HCT116 (cell line): ENCODE measurements at regions not wholly inside any gene's neighbourhood (a gene's known extent, or its start where the extent isn't known, plus 50 kb on each side); places are given as distances from the start of the nearest gene placed in this dataset.
"Not testable (repeated sequence)": the region's sequence is repeated elsewhere in the genome, so short reads cannot be mapped to it uniquely, and the experiment has no call there.

Experiments used
- ATAC-seq: fragments of 200-7000 bp; cut with Tn5 transposase; 2 replicates; pipeline ENCODE4 v1.9.1; 2020; ENCODE audit warnings: mild to moderate bottlenecking, moderate library complexity
- BruUV-seq: library from RNA; stranded (reverse); fragments of 400-500 nt; replicated peaks from 2 replicates; lab custom pipeline; 2021; lab: Mats Ljungman, UMichigan
- CTCF ChIA-PET: fragments of 300-600 bp; sonication (Branson Sonifier 250); formaldehyde crosslinking; loops from one replicate; lab custom pipeline; 2021; ENCODE audit warnings: antibody characterized with exemption; lab: Charles Lee
- POLR2A ChIA-PET: fragments of 300-600, 350-600 bp; sonication (Branson Sonifier 250); formaldehyde crosslinking; loops from one replicate; lab custom pipeline; 2021; ENCODE audit warnings: antibody characterized with exemption; lab: Charles Lee
- RAD21 ChIA-PET, 2 experiments: fragments of 300-600 bp; sonication (Branson Sonifier 250); formaldehyde crosslinking; loops; one replicate each; lab custom pipeline; 2023; ENCODE audit warnings: low total read pairs in 2 of 2; ENCODE audit not compliant: uncharacterized antibody in 2 of 2, unreplicated experiment in 2 of 2, low non-redundant PET in 1 of 2; lab: Charles Lee
- DNase-seq: peaks from one replicate; pipeline ENCODE4 v3.0.0-alpha.2; 2010; ENCODE audit warnings: low read depth, low spot score
- H2AFZ ChIP-seq: fragments of 200-600 bp; shearing (Covaris generic), sonication (generic); 2 replicates; pipeline ENCODE4 v1.6.1; 2017; ENCODE audit warnings: low read depth, mixed run types, mixed read lengths, antibody characterized with exemption, low read length; ENCODE audit not compliant: poor library complexity, severe bottlenecking
- H3K27ac ChIP-seq: 2 replicates; pipeline ENCODE4 v1.5.1; 2012; ENCODE audit warnings: low read depth, low read length
- H3K27me3 ChIP-seq: fragments of 200-600 bp; sonication (generic); 2 replicates; pipeline ENCODE4 v1.6.1; 2016; ENCODE audit warnings: mixed run types, low read length, mixed read lengths; ENCODE audit not compliant: insufficient read depth
- H3K36me3 ChIP-seq, 2 experiments: fragments of 200-500 bp in 1 of 2; fragments of 200-600 bp in 1 of 2; sonication (Bioruptor generic) in 1 of 2; sonication (generic) in 1 of 2; 2 replicates each; pipeline versions ENCODE4 v1.5.1 to v1.6.1; 2014 to 2016; ENCODE audit warnings: low read length in 2 of 2, inconsistent platforms in 1 of 2, mixed read lengths in 1 of 2, mixed run types in 1 of 2; ENCODE audit not compliant: insufficient read depth in 2 of 2, control insufficient read depth in 1 of 2
- H3K4me1 ChIP-seq, 2 experiments: fragments of 200-600 bp in 1 of 2; sonication (generic) in 1 of 2; 2 replicates each; pipeline versions ENCODE4 v1.5.1 to v1.6.1; 2012 to 2017; ENCODE audit warnings: low read length in 2 of 2, inconsistent platforms in 1 of 2, mild to moderate bottlenecking in 1 of 2, mixed read lengths in 1 of 2, mixed run types in 1 of 2, moderate library complexity in 1 of 2; ENCODE audit not compliant: insufficient read depth in 2 of 2, control insufficient read depth in 1 of 2
- H3K4me2 ChIP-seq: fragments of 200-600 bp; sonication (generic); 2 replicates; pipeline ENCODE4 v1.6.1; 2017; ENCODE audit warnings: mixed run types, low read length, mixed read lengths
- H3K4me3 ChIP-seq, 2 experiments: fragments of 200-600 bp in 1 of 2; sonication (generic) in 1 of 2; replicated peaks in 1 of 2; 2 replicates each; pipeline ENCODE4 v1.5.1; 2011 to 2016; ENCODE audit warnings: low read length in 2 of 2, control low read depth in 1 of 2, low read depth in 1 of 2, mild to moderate bottlenecking in 1 of 2, mixed read lengths in 1 of 2, mixed run types in 1 of 2
- H3K79me2 ChIP-seq: fragments of 200-600 bp; sonication (generic); 2 replicates; pipeline ENCODE4 v1.6.1; 2017; ENCODE audit warnings: mild to moderate bottlenecking, mixed run types, low read length, moderate library complexity, mixed read lengths; ENCODE audit not compliant: insufficient read depth
- H3K9ac ChIP-seq: fragments of 200-600 bp; sonication (generic); 2 replicates; pipeline ENCODE4 v1.6.1; 2016; ENCODE audit warnings: low read length, mixed read lengths
- H3K9me2 ChIP-seq: fragments of 200-600 bp; sonication (generic), shearing (Covaris generic); 2 replicates; pipeline ENCODE4 v1.6.1; 2017; ENCODE audit warnings: mixed run types, mild to moderate bottlenecking, moderate library complexity; ENCODE audit not compliant: insufficient read depth
- H3K9me3 ChIP-seq, 2 experiments: fragments of 200-500 bp in 1 of 2; fragments of 200-600 bp in 1 of 2; sonication (Bioruptor generic) in 1 of 2; sonication (generic) in 1 of 2; 2 replicates each; pipeline ENCODE4 v1.6.1; 2014 to 2017; ENCODE audit warnings: low read length in 2 of 2, mixed read lengths in 2 of 2, inconsistent platforms in 1 of 2, low read depth in 1 of 2, mild to moderate bottlenecking in 1 of 2, mixed run types in 1 of 2, moderate library complexity in 1 of 2; ENCODE audit not compliant: control insufficient read depth in 1 of 2, insufficient read depth in 1 of 2
- H4K20me1 ChIP-seq: fragments of 200-600 bp; sonication (generic), shearing (Covaris generic); 2 replicates; pipeline ENCODE4 v1.6.1; 2017; ENCODE audit warnings: mixed run types, mild to moderate bottlenecking, moderate library complexity; ENCODE audit not compliant: insufficient read depth
- CBX3 ChIP-seq: IDR thresholded peaks from 2 replicates; pipeline ENCODE4 v1.6.1; 2012; ENCODE audit warnings: low read depth
- CEBPB ChIP-seq: IDR thresholded peaks from 2 replicates; pipeline ENCODE4 v1.6.1; 2012; ENCODE audit warnings: low read depth
- CTCF ChIP-seq, 3 experiments: fragments of 200-600 bp in 1 of 3; sonication (generic) in 1 of 3; IDR thresholded peaks in 2 of 3; conservative IDR thresholded peaks in 1 of 3; 2 replicates each; pipeline ENCODE4 v1.5.1; 2012 to 2017; ENCODE audit warnings: low read depth in 2 of 3, low read length in 2 of 3, antibody characterized with exemption in 1 of 3, borderline replicate concordance in 1 of 3, control low read depth in 1 of 3, mild to moderate bottlenecking in 1 of 3, mixed read lengths in 1 of 3, mixed run types in 1 of 3, moderate library complexity in 1 of 3; ENCODE audit not compliant: insufficient read depth in 1 of 3
- FOSL1 ChIP-seq: IDR thresholded peaks from 2 replicates; pipeline ENCODE4 v1.6.1; 2012; ENCODE audit warnings: low read depth
- JUND ChIP-seq: IDR thresholded peaks from 2 replicates; pipeline ENCODE4 v1.6.1; 2012
- POLR2AphosphoS5 ChIP-seq: IDR thresholded peaks from 2 replicates; pipeline ENCODE4 v1.6.1; 2011; ENCODE audit warnings: mild to moderate bottlenecking, low read depth, low read length, moderate library complexity
- SIN3A ChIP-seq: IDR thresholded peaks from 2 replicates; pipeline ENCODE4 v1.6.1; 2012; ENCODE audit warnings: low read depth
- SP1 ChIP-seq: IDR thresholded peaks from 2 replicates; pipeline ENCODE4 v1.6.1; 2012; ENCODE audit warnings: low read depth
- YY1 ChIP-seq: IDR thresholded peaks from 2 replicates; pipeline ENCODE4 v1.6.1; 2011; ENCODE audit warnings: low read length, low read depth, moderate library complexity, mild to moderate bottlenecking; ENCODE audit not compliant: insufficient replicate concordance; ENCODE audit errors: extremely low read depth
- intact Hi-C: fragments of 100-400 bp; cut with micrococcal nuclease; formaldehyde crosslinking; loops from 2 replicates; pipeline ENCODE4 v1.10.0; 2022
- TF ChIP-seq, protein P1 (sequence below): IDR thresholded peaks from 2 replicates; pipeline ENCODE4 v1.6.1; 2012

GRCh38 chr5:57735279-57736153, 252.9 kb upstream of the ACTBL2 start:
- H3K36me3 ChIP-seq, H4K20me1 ChIP-seq, H3K27me3 ChIP-seq, RAD21 ChIA-PET, H3K79me2 ChIP-seq, intact Hi-C loops, BruUV-seq, H3K9me2 ChIP-seq, H3K9me3 ChIP-seq: not testable (repeated sequence)
- Histone ChIP-seq H3K4me3 (peak overlapping the region in 1 of 2 experiments; percentile 47; a peak in 3 of 4 replicates), H3K9ac (peak overlapping the region; percentile 55), H3K27ac (peak overlapping the region; percentile 63), H3K4me1 (peaks cover 27 to 56% of the 10 kb centered on the region in 2 experiments), H3K4me2 (peak overlapping the region; percentile 82), H2AFZ (peak overlapping the region; percentile 92)
- TF ChIP-seq, protein P1, sequence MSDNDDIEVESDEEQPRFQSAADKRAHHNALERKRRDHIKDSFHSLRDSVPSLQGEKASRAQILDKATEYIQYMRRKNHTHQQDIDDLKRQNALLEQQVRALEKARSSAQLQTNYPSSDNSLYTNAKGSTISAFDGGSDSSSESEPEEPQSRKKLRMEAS, result 0 out of 2 replicates have a peak, but pooled peaks have one; percentile 38
- peak; percentile 56 for TF ChIP-seq YY1
- peak; percentile 46 for TF ChIP-seq CEBPB
- TF ChIP-seq JUND, result peak; percentile 77
- TF ChIP-seq FOSL1, result peak; percentile 82
- peak; percentile 52; the same call in 1 of the 2 replicates for TF ChIP-seq SIN3A
- TF ChIP-seq CBX3, result peak; percentile 68; the same call in 1 of the 2 replicates
- TF ChIP-seq SP1, result peak; percentile 72
- peak; percentile 54 for TF ChIP-seq POLR2AphosphoS5
- ATAC-seq (peak; percentile 85), DNase-seq (peak; percentile 85)
- ChIA-PET POLR2A (interaction anchor here (1.0 kb wide), 1 partner anchor 725 kb away, joined by 4 read pairs; no protein-coding TSS in a partner anchor), CTCF (interaction anchor here (0.8 kb wide), 1 partner anchor 438 kb away, joined by 3 read pairs; no protein-coding TSS in a partner anchor)

- ChIA-PET RAD21 (no interaction called here), CTCF (no interaction called here), POLR2A (interaction anchor here (1.0 kb wide), 1 partner anchor 726 kb away, joined by 4 read pairs; no protein-coding TSS in a partner anchor)
- H3K27me3 ChIP-seq, result no peaks in the 10 kb centered on the region
- BruUV-seq, result no TSS peak
- H3K9me2 ChIP-seq, result no peaks in the 10 kb centered on the region
- no peaks in the 10 kb centered on the region for H3K36me3 ChIP-seq
- peak overlapping the region; percentile 75 for H2AFZ ChIP-seq
- peak overlapping the region; percentile 55 for H3K9ac ChIP-seq
- no peaks in the 10 kb centered on the region for H3K9me3 ChIP-seq
- no peaks in the 10 kb centered on the region for H3K79me2 ChIP-seq
- intact Hi-C loops, result no loop called here
- TF ChIP-seq SP1 (no peak), CTCF (IDR thresholded peaks at IDR 0.05 in 2 of 3, conservative IDR thresholded peaks at IDR 0.05 in 1 of 3; ENCODE audit: borderline replicate concordance in 1 of 3, insufficient read depth in 1 of 3, low read depth in 2 of 3, low read length in 2 of 3) (0 out of 6 replicates have a peak, but pooled peaks of 1 of the 3 experiments have one; percentile 6)
- H3K4me1 ChIP-seq, result peaks cover 27 to 56% of the 10 kb centered on the region in 2 experiments
- DNase-seq (no peak), ATAC-seq (no peak)
- H3K4me2 ChIP-seq, result peak overlapping the region; percentile 82
- peak overlapping the region; percentile 63; the same call in 1 of the 2 replicates for H3K27ac ChIP-seq
- peak overlapping the region in 1 of 2 experiments; percentile 47; a peak in 1 of 4 replicates for H3K4me3 ChIP-seq
- H4K20me1 ChIP-seq, result no peaks in the 10 kb centered on the region
These were observed 251.7 kb upstream of the ACTBL2 start for GRCh38 chr5:57734296-57734695.
